SJCRH30 (cell line): ENCODE measurements at regions not wholly inside any gene's neighbourhood (a gene's known extent, or its start where the extent isn't known, plus 50 kb on each side); places are given as distances from the start of the nearest gene placed in this dataset.

Source experiments
- DNase-seq, 2 experiments: peaks; one replicate each; pipeline ENCODE4 v3.0.0-alpha.2; 2015 to 2020
- H3K27ac ChIP-seq: fragments of 250-450 bp; sonication (Bioruptor Pico); 2 replicates; pipeline ENCODE4 v1.5.1; 2020; ENCODE audit warnings: mild to moderate bottlenecking, moderate library complexity
- H3K27me3 ChIP-seq: fragments of 250-450 bp; sonication (Bioruptor Pico); 2 replicates; pipeline ENCODE4 v1.5.1; 2020; ENCODE audit warnings: mild to moderate bottlenecking, moderate library complexity
- H3K36me3 ChIP-seq: fragments of 250-450 bp; sonication (Bioruptor Pico); 2 replicates; pipeline ENCODE4 v1.5.1; 2020; ENCODE audit warnings: mild to moderate bottlenecking, moderate library complexity
- H3K4me1 ChIP-seq: fragments of 250-450 bp; sonication (Bioruptor Pico); 2 replicates; pipeline ENCODE4 v1.5.1; 2020; ENCODE audit warnings: mild to moderate bottlenecking, moderate library complexity
- H3K4me3 ChIP-seq: fragments of 250-450 bp; sonication (Bioruptor Pico); 2 replicates; pipeline ENCODE4 v1.5.1; 2020; ENCODE audit warnings: mild to moderate bottlenecking, moderate library complexity
- H3K9me3 ChIP-seq: fragments of 250-450 bp; sonication (Bioruptor Pico); replicated peaks from 2 replicates; pipeline ENCODE4 v1.5.1; 2020; ENCODE audit warnings: mild to moderate bottlenecking, moderate library complexity

DNA sequence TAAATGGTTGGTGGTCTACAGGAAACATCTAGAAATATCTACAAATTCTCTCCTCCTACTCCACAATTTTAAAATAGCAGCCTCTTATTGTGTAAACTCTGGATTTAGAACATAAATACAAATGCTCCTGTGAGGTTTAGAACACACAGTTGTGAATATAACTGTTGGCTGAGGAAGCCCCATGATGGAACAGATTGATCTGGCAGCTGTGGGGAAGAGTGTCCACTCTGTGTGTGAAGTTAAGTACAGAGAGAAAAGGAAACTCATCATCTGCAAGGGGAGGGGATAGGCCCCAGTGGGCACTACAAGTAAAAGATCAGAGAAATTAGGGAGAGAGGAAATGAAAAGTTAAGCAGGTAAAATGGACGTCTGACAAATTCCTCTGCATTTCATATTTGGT is 422.7 kb upstream of the FSHR start:
- Histone ChIP-seq H3K36me3 (no peaks in the 10 kb centered on the region), H3K4me1 (no peaks in the 10 kb centered on the region), H3K27me3 (no peaks in the 10 kb centered on the region), H3K4me3 (no peak overlapping the region), H3K9me3 (no peaks in the 10 kb centered on the region), H3K27ac (no peak overlapping the region)
- no peak for DNase-seq

DNA sequence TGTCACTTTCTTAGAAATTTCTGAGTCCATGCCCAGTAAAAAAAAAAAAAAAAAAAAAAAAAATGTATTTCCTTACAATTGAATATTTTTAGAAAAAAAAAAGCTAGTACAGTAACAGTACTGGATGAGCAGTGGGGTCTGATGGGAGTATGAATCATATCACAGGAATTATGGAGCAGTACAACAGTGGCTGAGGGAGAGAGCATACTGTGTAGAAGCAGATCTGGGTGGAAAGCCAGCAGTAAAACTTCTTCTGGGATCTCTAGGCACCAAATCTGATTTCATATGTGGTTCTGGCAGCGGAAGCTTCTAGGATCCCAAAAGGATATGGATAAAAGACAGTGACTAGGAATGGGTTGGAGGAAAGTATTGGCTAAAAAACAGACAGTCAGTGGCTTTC is 414.9 kb upstream of the FSHR start:
- H3K27ac ChIP-seq, result no peak overlapping the region
- no peaks in the 10 kb centered on the region for H3K9me3 ChIP-seq
- no peaks in the 10 kb centered on the region for H3K27me3 ChIP-seq
- no peak overlapping the region for H3K4me3 ChIP-seq
- no peak for DNase-seq
- no peaks in the 10 kb centered on the region for H3K4me1 ChIP-seq
- H3K36me3 ChIP-seq, result no peaks in the 10 kb centered on the region

DNA sequence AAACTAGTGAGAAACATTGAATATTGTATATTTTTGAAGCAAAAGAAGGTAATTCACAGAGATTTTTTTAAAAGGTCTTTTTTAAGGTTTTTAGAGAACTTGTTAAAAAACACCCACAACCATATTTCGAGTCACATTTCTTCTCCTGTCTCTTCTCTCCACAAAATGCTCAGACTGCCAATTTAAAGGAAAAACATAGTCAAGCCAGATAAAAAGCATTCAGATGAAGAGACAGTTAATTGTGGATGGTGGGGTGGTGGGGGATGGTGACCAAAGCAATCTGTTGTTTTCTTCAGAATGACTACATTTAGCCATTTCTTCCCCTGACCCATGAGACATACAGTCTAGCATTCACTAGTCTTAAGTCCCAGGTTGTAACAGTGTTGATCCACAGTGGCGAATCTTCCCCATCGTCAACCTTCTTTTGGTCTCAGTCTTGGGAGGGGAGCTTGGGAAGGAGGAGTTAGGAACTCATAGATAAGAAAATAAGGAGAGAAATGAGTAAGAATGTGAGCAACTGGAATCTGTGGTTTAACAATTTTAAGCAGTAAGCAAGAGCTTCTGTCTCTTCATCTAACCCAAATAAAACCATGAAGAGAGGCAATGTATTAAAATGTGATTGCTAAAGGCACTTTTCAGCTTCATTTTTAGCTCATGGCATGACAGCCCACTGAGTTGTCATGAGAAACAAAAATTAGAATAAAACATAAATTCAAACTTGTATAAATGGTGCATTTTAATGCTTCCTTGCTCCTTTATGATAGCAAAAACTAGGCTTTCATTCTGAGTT is 413.7 kb upstream of the FSHR start:
- no peak overlapping the region for H3K4me3 ChIP-seq
- no peaks in the 10 kb centered on the region for H3K9me3 ChIP-seq
- H3K36me3 ChIP-seq, result no peaks in the 10 kb centered on the region
- H3K27me3 ChIP-seq, result no peaks in the 10 kb centered on the region
- H3K4me1 ChIP-seq, result no peaks in the 10 kb centered on the region
- no peak for DNase-seq
- no peak overlapping the region for H3K27ac ChIP-seq

DNA sequence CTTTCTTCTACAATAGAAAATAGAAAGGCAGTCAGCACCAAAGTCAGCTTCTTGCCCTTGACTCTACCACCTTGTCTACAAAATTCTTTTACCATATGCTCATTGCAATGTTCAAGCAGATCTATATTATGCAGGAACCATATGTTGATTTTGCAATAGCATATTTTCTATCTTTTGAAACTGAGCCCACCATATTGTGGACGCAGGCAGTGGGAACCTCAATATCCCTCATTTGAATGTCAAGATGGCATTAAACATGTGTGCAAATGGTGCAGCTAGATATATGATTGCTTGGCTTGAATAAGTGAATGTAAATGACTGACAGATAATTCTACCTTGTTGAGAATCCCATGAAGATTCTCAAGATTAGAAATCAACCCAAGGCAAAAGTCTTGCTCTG is 412.7 kb upstream of the FSHR start:
- Histone ChIP-seq H3K27ac (no peak overlapping the region), H3K4me3 (no peak overlapping the region), H3K4me1 (no peaks in the 10 kb centered on the region), H3K27me3 (no peaks in the 10 kb centered on the region), H3K9me3 (no peaks in the 10 kb centered on the region), H3K36me3 (no peaks in the 10 kb centered on the region)
- no peak for DNase-seq

DNA sequence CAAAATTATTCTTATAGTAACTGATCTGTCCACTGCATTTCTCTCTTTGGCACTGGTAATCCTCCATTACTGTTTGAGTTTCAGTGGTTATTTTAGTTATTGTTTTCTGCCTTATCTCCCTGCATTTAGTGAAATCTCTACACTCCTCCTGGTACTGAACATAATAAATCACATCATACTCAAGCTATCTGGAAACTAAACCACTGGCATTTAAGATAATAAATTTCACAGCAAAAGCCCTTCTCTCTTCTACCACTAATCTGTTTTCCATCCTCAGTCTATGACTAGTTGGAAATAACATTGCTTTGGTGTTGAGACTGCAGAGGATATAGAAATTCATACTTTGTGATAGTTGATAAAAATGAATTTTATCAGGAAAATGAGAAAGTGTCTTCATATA is 399.3 kb upstream of the FSHR start:
- Histone ChIP-seq H3K4me1 (no peaks in the 10 kb centered on the region), H3K27me3 (no peaks in the 10 kb centered on the region), H3K4me3 (no peak overlapping the region), H3K36me3 (no peaks in the 10 kb centered on the region), H3K27ac (no peak overlapping the region), H3K9me3 (no peaks in the 10 kb centered on the region)
- DNase-seq, result no peak

GRCh38 chr2:49532702-49533101 is 378.4 kb upstream of the FSHR start:
- Histone ChIP-seq H3K36me3 (no peaks in the 10 kb centered on the region), H3K4me1 (no peaks in the 10 kb centered on the region), H3K4me3 (no peak overlapping the region), H3K27me3 (no peaks in the 10 kb centered on the region), H3K9me3 (no peaks in the 10 kb centered on the region), H3K27ac (no peak overlapping the region)
- DNase-seq, result no peak

- DNase-seq, result no peak
- Histone ChIP-seq H3K9me3 (no peaks in the 10 kb centered on the region), H3K27me3 (no peaks in the 10 kb centered on the region), H3K36me3 (no peaks in the 10 kb centered on the region), H3K4me1 (no peaks in the 10 kb centered on the region), H3K4me3 (no peak overlapping the region), H3K27ac (no peak overlapping the region)
These were observed 361.9 kb upstream of the FSHR start for GRCh38 chr2:49515996-49516782.

DNA sequence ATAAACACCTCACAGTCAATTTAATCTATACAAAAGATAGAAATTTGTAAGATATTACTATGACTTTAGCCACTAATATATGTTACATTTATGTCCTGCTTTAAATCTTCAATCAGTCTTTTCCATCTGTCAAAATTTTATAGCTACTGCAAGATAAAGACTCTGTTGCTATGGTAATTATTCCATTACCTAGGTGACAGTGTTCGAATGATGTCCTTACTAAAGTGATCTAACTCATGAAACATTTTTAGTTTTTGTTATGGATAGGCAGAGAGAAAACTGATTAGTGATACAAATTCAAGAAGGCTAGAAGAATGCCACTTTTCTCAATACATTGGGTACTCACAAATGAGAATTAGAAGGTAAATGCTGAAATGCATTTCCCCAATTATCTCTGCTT is 359.9 kb upstream of the FSHR start:
- Histone ChIP-seq H3K9me3 (no peaks in the 10 kb centered on the region), H3K27ac (no peak overlapping the region), H3K4me3 (no peak overlapping the region), H3K4me1 (no peaks in the 10 kb centered on the region), H3K27me3 (no peaks in the 10 kb centered on the region), H3K36me3 (no peaks in the 10 kb centered on the region)
- DNase-seq, result no peak

GRCh38 chr2:49490710-49491109 is 336.4 kb upstream of the FSHR start:
- Histone ChIP-seq H3K27me3 (no peaks in the 10 kb centered on the region), H3K4me1 (no peaks in the 10 kb centered on the region), H3K9me3 (no peaks in the 10 kb centered on the region), H3K27ac (no peak overlapping the region), H3K4me3 (no peak overlapping the region), H3K36me3 (no peaks in the 10 kb centered on the region)
- DNase-seq, result peak; percentile 62 to 73

DNA sequence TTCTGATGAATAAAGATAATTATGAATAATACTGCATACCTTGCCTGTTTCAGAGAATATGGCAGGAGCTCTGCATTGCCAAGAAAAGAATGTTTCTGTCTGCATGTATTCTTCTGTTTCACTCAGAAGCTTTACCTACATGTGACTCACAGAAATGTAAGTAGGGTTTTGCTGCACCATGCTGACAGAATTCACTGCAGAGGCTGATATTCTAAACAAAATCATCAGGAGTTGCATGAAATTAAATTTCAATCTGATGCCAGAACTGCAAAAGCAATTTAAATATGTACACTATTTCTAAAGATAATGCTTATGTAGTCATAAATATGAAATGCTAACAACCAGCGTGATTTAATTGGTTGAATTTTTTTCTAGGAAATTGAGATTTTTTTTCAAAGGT is 332.8 kb upstream of the FSHR start:
- Histone ChIP-seq H3K4me3 (no peak overlapping the region), H3K4me1 (no peaks in the 10 kb centered on the region), H3K27ac (no peak overlapping the region), H3K36me3 (no peaks in the 10 kb centered on the region), H3K9me3 (no peaks in the 10 kb centered on the region; the same call in 1 of the 2 replicates), H3K27me3 (no peaks in the 10 kb centered on the region)
- no peak for DNase-seq

DNA sequence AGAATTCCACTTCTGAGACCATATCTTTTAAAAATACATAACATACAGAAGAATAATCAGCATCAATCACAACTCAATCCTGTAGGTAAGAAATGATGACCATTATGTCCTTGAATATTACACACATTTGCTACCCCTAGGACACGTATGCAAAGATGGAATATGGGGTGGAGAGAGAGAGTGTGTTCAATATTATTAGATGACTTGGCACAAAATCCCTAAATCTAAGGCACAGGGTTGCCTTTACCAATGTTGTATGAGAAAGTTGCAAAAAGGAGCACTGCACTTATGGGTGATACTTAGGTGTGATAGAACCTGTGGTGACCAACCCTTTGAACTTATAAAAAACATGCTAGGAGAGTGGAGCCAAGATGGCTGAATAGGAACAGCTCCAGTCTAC is 326.2 kb upstream of the FSHR start:
- no peaks in the 10 kb centered on the region for H3K4me1 ChIP-seq
- no peak overlapping the region for H3K4me3 ChIP-seq
- no peaks in the 10 kb centered on the region for H3K36me3 ChIP-seq
- no peak overlapping the region for H3K27ac ChIP-seq
- DNase-seq, result no peak
- H3K9me3 ChIP-seq, result no peaks in the 10 kb centered on the region; the same call in 1 of the 2 replicates
- no peaks in the 10 kb centered on the region for H3K27me3 ChIP-seq

DNA sequence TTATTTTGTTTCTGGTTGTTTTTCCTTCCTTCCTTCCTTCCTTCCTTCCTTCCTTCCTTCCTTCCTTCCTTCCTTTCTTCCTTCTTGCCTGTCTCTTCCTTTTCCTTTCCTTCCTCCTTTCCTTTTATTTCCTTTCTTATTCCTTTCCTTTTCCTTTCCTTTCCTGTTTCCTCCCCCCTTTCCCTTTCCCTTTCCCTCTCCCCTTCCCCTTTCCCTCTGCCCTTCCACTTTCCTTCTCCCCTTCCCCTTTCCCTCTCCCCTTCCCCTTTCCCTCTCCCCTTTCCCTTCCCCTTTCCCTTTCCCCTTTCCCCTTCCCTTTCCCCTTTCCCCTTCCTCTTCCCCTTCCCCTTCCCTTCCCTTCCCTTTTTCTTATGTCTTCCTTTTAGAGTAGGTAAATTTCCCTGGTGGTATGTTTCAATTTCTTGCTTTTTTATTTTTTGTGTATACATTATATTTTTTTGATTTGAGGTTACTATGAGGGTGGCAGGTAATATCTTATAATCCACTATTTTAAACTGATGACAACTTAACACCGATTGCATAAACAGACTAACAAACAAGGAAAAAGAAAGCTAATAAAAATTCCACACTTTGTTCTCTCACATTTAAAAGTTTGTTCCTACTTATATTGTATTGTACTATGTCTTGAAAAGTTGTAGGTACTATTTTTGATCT is 311.0 kb upstream of the FSHR start:
- DNase-seq, result no peak
- H3K27ac ChIP-seq, result no peak overlapping the region
- H3K4me1 ChIP-seq, result no peaks in the 10 kb centered on the region
- no peaks in the 10 kb centered on the region for H3K9me3 ChIP-seq
- no peaks in the 10 kb centered on the region for H3K36me3 ChIP-seq
- no peaks in the 10 kb centered on the region for H3K27me3 ChIP-seq
- no peak overlapping the region for H3K4me3 ChIP-seq

DNA sequence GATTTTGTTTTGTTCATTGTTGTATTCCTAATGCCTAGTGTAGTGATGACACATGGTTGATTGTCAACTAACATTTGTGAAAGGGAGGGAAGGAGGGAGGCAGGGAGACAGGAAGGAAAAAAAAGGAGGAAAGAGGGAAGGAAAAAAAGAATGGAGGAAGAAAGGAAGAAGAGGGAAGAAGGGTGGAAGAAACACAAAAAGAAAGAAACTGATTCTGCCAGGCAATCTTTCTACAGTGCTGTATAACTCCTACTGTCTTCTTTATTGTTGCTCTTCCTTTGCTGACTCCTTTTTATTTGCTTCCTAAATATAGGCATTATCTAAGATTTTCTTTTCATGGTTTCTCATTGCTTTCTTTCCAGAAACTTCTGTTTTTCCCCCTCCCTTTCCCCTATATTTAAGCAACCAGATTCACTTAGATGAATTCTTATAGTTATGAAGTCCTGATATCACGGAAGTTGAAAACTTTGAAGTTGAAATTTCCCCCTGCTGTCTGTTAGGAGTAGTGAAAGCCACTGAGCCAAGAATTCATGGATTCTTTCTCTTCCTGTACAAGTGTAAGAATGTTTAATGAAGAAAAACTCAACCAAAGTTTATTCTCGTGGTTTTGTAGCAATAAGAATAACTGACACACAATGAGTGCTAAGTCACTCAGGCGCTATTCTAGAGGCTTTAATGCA is 305.1 kb upstream of the FSHR start:
- Histone ChIP-seq H3K4me3 (no peak overlapping the region), H3K36me3 (no peaks in the 10 kb centered on the region), H3K4me1 (no peaks in the 10 kb centered on the region)

DNA sequence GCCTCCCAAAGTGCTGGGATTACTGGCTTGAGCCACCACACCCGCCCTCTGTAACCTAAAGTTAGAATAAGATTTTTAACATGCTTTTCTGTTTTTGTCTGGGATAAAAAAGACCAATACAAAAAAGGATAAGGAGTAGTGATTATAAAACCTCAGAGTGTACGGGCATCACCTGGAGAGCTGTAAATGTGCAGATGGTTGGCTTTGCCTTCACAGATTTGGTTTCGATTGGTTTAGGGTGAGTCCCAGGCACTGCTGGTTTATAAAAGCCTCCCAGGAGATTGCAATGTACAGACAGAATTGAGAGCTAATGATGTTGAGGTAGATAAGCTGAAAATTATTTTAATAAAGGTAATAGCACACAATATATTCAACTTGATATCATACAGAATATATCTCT is 289.7 kb upstream of the FSHR start:
- no peaks in the 10 kb centered on the region for H3K9me3 ChIP-seq
- no peak overlapping the region for H3K27ac ChIP-seq
- no peak overlapping the region for H3K4me3 ChIP-seq
- no peaks in the 10 kb centered on the region; the same call in 1 of the 2 replicates for H3K27me3 ChIP-seq
- H3K36me3 ChIP-seq, result no peaks in the 10 kb centered on the region
- DNase-seq, result no peak
- H3K4me1 ChIP-seq, result no peaks in the 10 kb centered on the region

More for the DNA sequence above, 305.1 kb upstream of the FSHR start:
- DNase-seq, result no peak
- no peak overlapping the region for H3K27ac ChIP-seq
- no peaks in the 10 kb centered on the region for H3K9me3 ChIP-seq
- H3K27me3 ChIP-seq, result 0 out of 2 replicates have a peak, but pooled peaks cover 4% of the 10 kb centered on the region

DNA sequence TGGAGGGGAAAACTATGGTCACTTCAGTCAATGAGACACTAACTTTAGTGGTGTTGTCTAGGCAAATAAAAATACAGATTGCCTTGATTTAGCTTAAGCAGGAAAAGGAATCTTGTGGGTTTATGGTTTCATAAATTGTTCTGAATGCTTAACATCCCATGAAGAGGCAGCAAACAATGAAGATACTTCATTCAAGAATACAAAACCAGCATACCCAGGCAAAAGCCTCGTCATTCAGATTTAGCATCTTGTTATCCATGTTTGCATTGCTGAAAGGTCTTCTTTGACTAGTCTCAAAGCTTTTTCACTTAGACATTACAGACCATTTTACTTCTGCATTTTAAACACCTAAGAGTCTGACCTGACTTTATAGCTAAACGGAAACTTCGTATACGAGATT is 272.7 kb upstream of the FSHR start:
- no peaks in the 10 kb centered on the region for H3K36me3 ChIP-seq

More for the DNA sequence above, 272.7 kb upstream of the FSHR start:
- Histone ChIP-seq H3K4me1 (no peaks in the 10 kb centered on the region), H3K4me3 (no peak overlapping the region), H3K27ac (no peak overlapping the region), H3K9me3 (no peaks in the 10 kb centered on the region), H3K27me3 (0 out of 2 replicates have a peak, but pooled peaks cover 3% of the 10 kb centered on the region)
- DNase-seq, result no peak
